DOHH2 (cell line): ENCODE measurements at regions not wholly inside any gene's neighbourhood (a gene's known extent, or its start where the extent isn't known, plus 50 kb on each side); places are given as distances from the start of the nearest gene placed in this dataset.

ENCODE experiments used
- H3F3A ChIP-seq: fragments of 200-600 bp; sonication (generic), shearing (Covaris generic); 2 replicates; pipeline ENCODE4 v1.6.0; 2016; ENCODE audit warnings: antibody characterized with exemption, mild to moderate bottlenecking; ENCODE audit not compliant: control insufficient read depth, insufficient read depth
- H3K27ac ChIP-seq: fragments of 200-600 bp; sonication (generic); 2 replicates; pipeline ENCODE4 v1.5.1; 2014; ENCODE audit warnings: low read depth, mild to moderate bottlenecking, low read length, moderate library complexity
- H3K27me3 ChIP-seq: fragments of 200-600 bp; sonication (generic); 2 replicates; pipeline ENCODE4 v1.6.1; 2014; ENCODE audit warnings: mild to moderate bottlenecking, low read length, mixed read lengths; ENCODE audit not compliant: control insufficient read depth
- H3K36me3 ChIP-seq: fragments of 200-600 bp; sonication (generic); 2 replicates; pipeline ENCODE4 v1.6.1; 2014; ENCODE audit warnings: mild to moderate bottlenecking, low read length, moderate library complexity, mixed read lengths; ENCODE audit not compliant: control insufficient read depth
- H3K4me1 ChIP-seq: fragments of 200-600 bp; sonication (generic); 2 replicates; pipeline ENCODE4 v1.6.1; 2014; ENCODE audit warnings: mild to moderate bottlenecking, low read length, mixed read lengths; ENCODE audit not compliant: control insufficient read depth
- H3K4me2 ChIP-seq: fragments of 200-600 bp; sonication (generic); 2 replicates; pipeline ENCODE4 v1.6.0; 2014; ENCODE audit warnings: mild to moderate bottlenecking, low read length, moderate library complexity
- H3K4me3 ChIP-seq: fragments of 200-600 bp; sonication (generic); 2 replicates; pipeline ENCODE4 v1.5.1; 2014; ENCODE audit warnings: mild to moderate bottlenecking, low read length, mixed read lengths
- H3K79me2 ChIP-seq: fragments of 200-600 bp; sonication (generic); 2 replicates; pipeline ENCODE4 v1.6.1; 2014; ENCODE audit warnings: mild to moderate bottlenecking, low read length, mixed read lengths; ENCODE audit not compliant: control insufficient read depth
- H3K9me2 ChIP-seq: fragments of 200-600 bp; sonication (generic); replicated peaks from 2 replicates; pipeline ENCODE4 v1.6.1; 2014; ENCODE audit warnings: mild to moderate bottlenecking, low read length, mixed read lengths; ENCODE audit not compliant: control insufficient read depth
- H3K9me3 ChIP-seq: fragments of 200-600 bp; sonication (generic); 2 replicates; pipeline ENCODE4 v1.6.1; 2014; ENCODE audit warnings: antibody characterized with exemption, low read length, mixed read lengths; ENCODE audit not compliant: control insufficient read depth, insufficient read depth
- H4K20me1 ChIP-seq: fragments of 200-600 bp; sonication (generic); 2 replicates; pipeline ENCODE4 v1.6.0; 2014; ENCODE audit warnings: low read depth, mild to moderate bottlenecking, antibody characterized with exemption, low read length, moderate library complexity; ENCODE audit not compliant: control insufficient read depth, insufficient read depth
- EZH2phosphoT487 ChIP-seq: fragments of 200-600 bp; sonication (generic); IDR thresholded peaks from 2 replicates; pipeline ENCODE4 v1.6.1; 2017; ENCODE audit warnings: borderline replicate concordance, mild to moderate bottlenecking, antibody characterized with exemption, low read length, moderate library complexity, mixed read lengths
- TF ChIP-seq, protein P1 (sequence below): fragments of 200-600 bp; sonication (generic); IDR thresholded peaks from one replicate; pipeline ENCODE4 v1.5.1; 2014; ENCODE audit warnings: antibody characterized with exemption, mild to moderate bottlenecking, low read depth, low read length; ENCODE audit not compliant: poor library complexity, severe bottlenecking

DNA sequence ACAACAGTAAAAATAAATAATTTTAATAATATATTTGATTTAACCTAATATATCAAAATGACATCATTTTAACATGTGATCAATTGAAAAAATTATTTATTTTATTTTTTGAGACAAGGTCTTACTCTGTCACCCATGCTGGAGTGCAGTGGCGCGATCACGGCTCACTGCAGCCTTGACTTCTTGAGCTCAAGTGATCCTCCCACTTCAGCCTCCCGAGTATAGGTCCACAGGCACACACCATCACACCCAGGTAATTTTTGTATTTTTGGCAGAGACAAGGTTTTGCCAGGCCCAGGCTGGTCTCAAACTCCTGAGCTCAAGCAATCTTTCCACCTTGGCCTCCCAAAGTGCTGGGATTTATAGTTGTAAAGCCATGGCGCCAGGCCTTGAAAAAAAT lies 126.7 kb upstream of the COPS8 start:
- H3K4me3 ChIP-seq = no peak overlapping the region
- H3K4me2 ChIP-seq = no peak overlapping the region
- H4K20me1 ChIP-seq = no peaks in the 10 kb centered on the region
- no peaks in the 10 kb centered on the region for H3K4me1 ChIP-seq
- H3K27me3 ChIP-seq = peaks cover 4% of the 10 kb centered on the region; the same call in 1 of the 2 replicates
- H3K9me2 ChIP-seq = no peaks in the 10 kb centered on the region
- H3K36me3 ChIP-seq = no peaks in the 10 kb centered on the region
- TF ChIP-seq, protein P1, sequence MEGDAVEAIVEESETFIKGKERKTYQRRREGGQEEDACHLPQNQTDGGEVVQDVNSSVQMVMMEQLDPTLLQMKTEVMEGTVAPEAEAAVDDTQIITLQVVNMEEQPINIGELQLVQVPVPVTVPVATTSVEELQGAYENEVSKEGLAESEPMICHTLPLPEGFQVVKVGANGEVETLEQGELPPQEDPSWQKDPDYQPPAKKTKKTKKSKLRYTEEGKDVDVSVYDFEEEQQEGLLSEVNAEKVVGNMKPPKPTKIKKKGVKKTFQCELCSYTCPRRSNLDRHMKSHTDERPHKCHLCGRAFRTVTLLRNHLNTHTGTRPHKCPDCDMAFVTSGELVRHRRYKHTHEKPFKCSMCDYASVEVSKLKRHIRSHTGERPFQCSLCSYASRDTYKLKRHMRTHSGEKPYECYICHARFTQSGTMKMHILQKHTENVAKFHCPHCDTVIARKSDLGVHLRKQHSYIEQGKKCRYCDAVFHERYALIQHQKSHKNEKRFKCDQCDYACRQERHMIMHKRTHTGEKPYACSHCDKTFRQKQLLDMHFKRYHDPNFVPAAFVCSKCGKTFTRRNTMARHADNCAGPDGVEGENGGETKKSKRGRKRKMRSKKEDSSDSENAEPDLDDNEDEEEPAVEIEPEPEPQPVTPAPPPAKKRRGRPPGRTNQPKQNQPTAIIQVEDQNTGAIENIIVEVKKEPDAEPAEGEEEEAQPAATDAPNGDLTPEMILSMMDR = no peak
- no peak for TF ChIP-seq EZH2phosphoT487
- H3K27ac ChIP-seq = no peak overlapping the region
- no peaks in the 10 kb centered on the region for H3K9me3 ChIP-seq
- H3K79me2 ChIP-seq = no peaks in the 10 kb centered on the region
- no peaks in the 10 kb centered on the region for H3F3A ChIP-seq

DNA sequence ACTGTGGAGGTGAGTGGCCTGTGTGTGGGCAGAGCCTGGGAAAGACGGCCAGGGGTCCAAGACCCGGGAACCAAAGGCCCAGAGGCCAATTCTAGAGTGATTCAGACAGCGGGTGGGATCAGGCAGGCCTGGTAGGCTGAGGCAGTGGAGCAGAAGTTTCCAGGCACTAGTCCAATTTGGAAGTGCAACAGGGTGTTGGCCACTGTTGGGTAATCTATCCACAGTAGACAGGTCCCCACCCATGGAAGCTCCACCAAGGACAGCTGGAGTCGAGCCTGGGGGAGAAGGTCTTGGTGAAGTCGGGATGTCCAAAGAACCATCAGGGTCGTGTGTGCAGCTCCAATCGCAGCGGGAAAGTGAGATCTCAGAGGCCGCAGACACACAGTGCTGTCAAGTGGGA lies 125.8 kb upstream of the COPS8 start:
- no peaks in the 10 kb centered on the region for H3F3A ChIP-seq
- no peaks in the 10 kb centered on the region for H3K36me3 ChIP-seq
- H3K4me1 ChIP-seq = no peaks in the 10 kb centered on the region
- no peaks in the 10 kb centered on the region for H3K9me3 ChIP-seq
- H3K27ac ChIP-seq = no peak overlapping the region
- H4K20me1 ChIP-seq = no peaks in the 10 kb centered on the region
- H3K4me3 ChIP-seq = no peak overlapping the region
- no peaks in the 10 kb centered on the region for H3K9me2 ChIP-seq
- H3K4me2 ChIP-seq = no peak overlapping the region
- H3K79me2 ChIP-seq = no peaks in the 10 kb centered on the region
- peaks cover 4% of the 10 kb centered on the region; the same call in 1 of the 2 replicates for H3K27me3 ChIP-seq
- no peak for TF ChIP-seq EZH2phosphoT487
- TF ChIP-seq, protein P1 = no peak

DNA sequence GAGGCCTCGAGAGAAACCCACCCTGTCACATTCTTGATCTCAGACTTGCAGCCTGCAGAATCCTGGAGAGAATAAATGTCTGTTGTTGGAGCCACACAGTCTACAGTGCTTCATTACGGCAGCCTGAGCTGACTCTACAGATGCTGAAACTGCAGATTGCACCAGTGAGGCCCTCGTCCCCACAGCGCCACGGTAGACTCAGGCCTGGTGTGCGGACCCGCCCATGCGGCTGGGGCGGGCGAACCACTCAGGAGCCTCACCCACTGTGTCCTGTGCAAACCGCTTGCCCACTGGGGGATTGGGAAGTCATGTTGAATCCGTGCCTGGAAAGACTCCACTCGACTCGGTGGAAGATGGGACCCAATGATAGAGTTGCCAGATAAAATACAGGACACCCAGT lies 125.2 kb upstream of the COPS8 start:
- H3K79me2 ChIP-seq = no peaks in the 10 kb centered on the region
- peaks cover 4% of the 10 kb centered on the region; the same call in 1 of the 2 replicates for H3K27me3 ChIP-seq
- no peak overlapping the region for H3K27ac ChIP-seq
- no peaks in the 10 kb centered on the region for H3F3A ChIP-seq
- H4K20me1 ChIP-seq = no peaks in the 10 kb centered on the region
- H3K9me2 ChIP-seq = no peaks in the 10 kb centered on the region
- H3K4me2 ChIP-seq = no peak overlapping the region
- no peaks in the 10 kb centered on the region for H3K36me3 ChIP-seq
- H3K4me1 ChIP-seq = no peaks in the 10 kb centered on the region
- TF ChIP-seq, protein P1 = no peak
- TF ChIP-seq EZH2phosphoT487 = no peak
- H3K4me3 ChIP-seq = no peak overlapping the region
- no peaks in the 10 kb centered on the region for H3K9me3 ChIP-seq
